Activated naive CD4-positive, alpha-beta T cell treated with anti-CD3 and anti-CD28 coated beads, Interleukin-2, amount 10 ng/mL, durations not matched to agents 7 days and 5 days (primary cell): ENCODE measurements at regions not wholly inside any gene's neighbourhood (a gene's known extent, or its start where the extent isn't known, plus 50 kb on each side); places are given as distances from the start of the nearest gene placed in this dataset.
"Not testable (repeated sequence)": the region's sequence is repeated elsewhere in the genome, so short reads cannot be mapped to it uniquely, and the experiment has no call there.

Experiments used
- CTCF ChIA-PET: fragments of 350-600 bp; sonication (Branson Sonifier 250); formaldehyde crosslinking; loops from one replicate; lab custom pipeline; 2021; ENCODE audit warnings: antibody characterized with exemption; lab: Charles Lee
- DNase-seq: peaks from one replicate; pipeline ENCODE4 v3.0.0-alpha.2; 2020
- H3K27ac Mint-ChIP-seq: one replicate; pipeline ENCODE4 v1.8.0; 2021; ENCODE audit warnings: mild to moderate bottlenecking, moderate library complexity, mixed read lengths
- H3K27me3 Mint-ChIP-seq: one replicate; pipeline ENCODE4 v1.8.0; 2021; ENCODE audit warnings: mild to moderate bottlenecking, mixed read lengths
- H3K36me3 Mint-ChIP-seq: one replicate; pipeline ENCODE4 v1.8.0; 2021; ENCODE audit warnings: mixed read lengths
- H3K4me1 Mint-ChIP-seq: one replicate; pipeline ENCODE4 v1.8.0; 2021; ENCODE audit warnings: mixed read lengths
- H3K4me3 Mint-ChIP-seq: one replicate; pipeline ENCODE4 v1.8.0; 2021; ENCODE audit warnings: mild to moderate bottlenecking, moderate library complexity, mixed read lengths
- H3K9me3 Mint-ChIP-seq: one replicate; pipeline ENCODE4 v1.8.0; 2021; ENCODE audit warnings: mixed read lengths

- CTCF ChIA-PET, result no interaction called here
- Mint-ChIP-seq H3K4me3 (no peak overlapping the region), H3K4me1 (no peaks in the 10 kb centered on the region), H3K27me3 (no peaks in the 10 kb centered on the region), H3K36me3 (no peaks in the 10 kb centered on the region), H3K9me3 (peaks cover 20% of the 10 kb centered on the region), H3K27ac (no peak overlapping the region)
- DNase-seq, result no peak
These were observed 1349.4 kb downstream of the CDH8 start for GRCh38 chr16:60686824-60687223.

GRCh38 chr16:60684002-60684401 is 1352.2 kb downstream of the CDH8 start:
- no peaks in the 10 kb centered on the region for H3K27me3 Mint-ChIP-seq
- no peak for DNase-seq
- CTCF ChIA-PET, result no interaction called here
- H3K27ac Mint-ChIP-seq, result no peak overlapping the region
- H3K4me1 Mint-ChIP-seq, result no peaks in the 10 kb centered on the region
- no peaks in the 10 kb centered on the region for H3K36me3 Mint-ChIP-seq
- peaks cover 21% of the 10 kb centered on the region for H3K9me3 Mint-ChIP-seq
- H3K4me3 Mint-ChIP-seq, result no peak overlapping the region

- no peaks in the 10 kb centered on the region for H3K36me3 Mint-ChIP-seq
- CTCF ChIA-PET, result no interaction called here
- H3K27me3 Mint-ChIP-seq, result no peaks in the 10 kb centered on the region
- no peak overlapping the region for H3K4me3 Mint-ChIP-seq
- H3K4me1 Mint-ChIP-seq, result no peaks in the 10 kb centered on the region
- H3K9me3 Mint-ChIP-seq, result peaks cover 21% of the 10 kb centered on the region
- no peak for DNase-seq
- no peak overlapping the region for H3K27ac Mint-ChIP-seq
These were observed 1354.0 kb downstream of the CDH8 start for GRCh38 chr16:60682219-60682618.

GRCh38 chr16:60681043-60681442 is 1355.2 kb downstream of the CDH8 start:
- DNase-seq, result no peak
- no peaks in the 10 kb centered on the region for H3K36me3 Mint-ChIP-seq
- H3K9me3 Mint-ChIP-seq, result peaks cover 13% of the 10 kb centered on the region
- H3K27ac Mint-ChIP-seq, result no peak overlapping the region
- H3K4me3 Mint-ChIP-seq, result no peak overlapping the region
- no peaks in the 10 kb centered on the region for H3K4me1 Mint-ChIP-seq
- CTCF ChIA-PET, result no interaction called here
- no peaks in the 10 kb centered on the region for H3K27me3 Mint-ChIP-seq

- DNase-seq, result no peak
- H3K4me1 Mint-ChIP-seq, result no peaks in the 10 kb centered on the region
- no peaks in the 10 kb centered on the region for H3K36me3 Mint-ChIP-seq
- H3K27me3 Mint-ChIP-seq, result no peaks in the 10 kb centered on the region
- H3K9me3 Mint-ChIP-seq, result peaks cover 1% of the 10 kb centered on the region
- no peak overlapping the region for H3K27ac Mint-ChIP-seq
- H3K4me3 Mint-ChIP-seq, result no peak overlapping the region
- CTCF ChIA-PET, result no interaction called here
These were observed 1361.2 kb downstream of the CDH8 start for GRCh38 chr16:60675022-60675421.

- CTCF ChIA-PET, result no interaction called here
- Mint-ChIP-seq H3K36me3 (no peaks in the 10 kb centered on the region), H3K4me1 (no peaks in the 10 kb centered on the region), H3K4me3 (no peak overlapping the region), H3K27me3 (no peaks in the 10 kb centered on the region), H3K9me3 (peaks cover 1% of the 10 kb centered on the region), H3K27ac (no peak overlapping the region)
- DNase-seq, result no peak
These were observed 1362.0 kb downstream of the CDH8 start for GRCh38 chr16:60674241-60674640.

- no peak for DNase-seq
- Mint-ChIP-seq H3K36me3 (no peaks in the 10 kb centered on the region), H3K9me3 (peaks cover 7% of the 10 kb centered on the region), H3K27me3 (no peaks in the 10 kb centered on the region), H3K27ac (no peak overlapping the region), H3K4me3 (no peak overlapping the region), H3K4me1 (no peaks in the 10 kb centered on the region)
- CTCF ChIA-PET, result no interaction called here
These were observed 1380.6 kb downstream of the CDH8 start for GRCh38 chr16:60655514-60656153.

- DNase-seq, result no peak
- H3K36me3 Mint-ChIP-seq, result no peaks in the 10 kb centered on the region
- H3K4me1 Mint-ChIP-seq, result no peaks in the 10 kb centered on the region
- no peak overlapping the region for H3K27ac Mint-ChIP-seq
- H3K27me3 Mint-ChIP-seq, result no peaks in the 10 kb centered on the region
- no peak overlapping the region for H3K4me3 Mint-ChIP-seq
- CTCF ChIA-PET, result no interaction called here
- H3K9me3 Mint-ChIP-seq, result peaks cover 6% of the 10 kb centered on the region
These were observed 1384.9 kb downstream of the CDH8 start for GRCh38 chr16:60651346-60651745.

- CTCF ChIA-PET, result no interaction called here
- Mint-ChIP-seq H3K4me3 (no peak overlapping the region), H3K27ac (no peak overlapping the region), H3K36me3 (no peaks in the 10 kb centered on the region), H3K27me3 (no peaks in the 10 kb centered on the region), H3K4me1 (no peaks in the 10 kb centered on the region), H3K9me3 (peaks cover 11% of the 10 kb centered on the region)
- DNase-seq, result no peak
These were observed 1387.9 kb downstream of the CDH8 start for GRCh38 chr16:60648290-60648689.

GRCh38 chr16:60647388-60647787 is 1388.8 kb downstream of the CDH8 start:
- H3K27me3 Mint-ChIP-seq, H3K36me3 Mint-ChIP-seq, CTCF ChIA-PET, DNase-seq, H3K27ac Mint-ChIP-seq, H3K4me1 Mint-ChIP-seq, H3K4me3 Mint-ChIP-seq: not testable (repeated sequence)
- peaks cover 11% of the 10 kb centered on the region for H3K9me3 Mint-ChIP-seq

- H3K4me1 Mint-ChIP-seq, result no peaks in the 10 kb centered on the region
- CTCF ChIA-PET, result no interaction called here
- H3K9me3 Mint-ChIP-seq, result peaks cover 14% of the 10 kb centered on the region
- no peak for DNase-seq
- H3K27me3 Mint-ChIP-seq, result no peaks in the 10 kb centered on the region
- H3K4me3 Mint-ChIP-seq, result no peak overlapping the region
- no peaks in the 10 kb centered on the region for H3K36me3 Mint-ChIP-seq
- no peak overlapping the region for H3K27ac Mint-ChIP-seq
These were observed 1389.6 kb downstream of the CDH8 start for GRCh38 chr16:60646631-60647030.

- DNase-seq, result no peak
- Mint-ChIP-seq H3K9me3 (peaks cover 16% of the 10 kb centered on the region), H3K27ac (no peak overlapping the region), H3K4me1 (no peaks in the 10 kb centered on the region), H3K27me3 (no peaks in the 10 kb centered on the region), H3K36me3 (no peaks in the 10 kb centered on the region), H3K4me3 (no peak overlapping the region)
- CTCF ChIA-PET, result no interaction called here
These were observed 1390.7 kb downstream of the CDH8 start for GRCh38 chr16:60645541-60645940.

GRCh38 chr16:60642956-60643355 is 1393.3 kb downstream of the CDH8 start:
- H3K9me3 Mint-ChIP-seq, result peaks cover 21% of the 10 kb centered on the region
- no peaks in the 10 kb centered on the region for H3K4me1 Mint-ChIP-seq
- no peak overlapping the region for H3K27ac Mint-ChIP-seq
- DNase-seq, result no peak
- H3K36me3 Mint-ChIP-seq, result no peaks in the 10 kb centered on the region
- H3K27me3 Mint-ChIP-seq, result no peaks in the 10 kb centered on the region
- CTCF ChIA-PET, result no interaction called here
- H3K4me3 Mint-ChIP-seq, result no peak overlapping the region

GRCh38 chr16:60641067-60641665 is 1395.1 kb downstream of the CDH8 start:
- no peaks in the 10 kb centered on the region for H3K36me3 Mint-ChIP-seq
- peaks cover 16% of the 10 kb centered on the region for H3K9me3 Mint-ChIP-seq
- DNase-seq, result no peak
- H3K27ac Mint-ChIP-seq, result no peak overlapping the region
- no peaks in the 10 kb centered on the region for H3K4me1 Mint-ChIP-seq
- no peak overlapping the region for H3K4me3 Mint-ChIP-seq
- CTCF ChIA-PET, result no interaction called here
- H3K27me3 Mint-ChIP-seq, result no peaks in the 10 kb centered on the region

GRCh38 chr16:60640038-60640437 is 1396.2 kb downstream of the CDH8 start:
- CTCF ChIA-PET, result no interaction called here

More at GRCh38 chr16:60640038-60640437, 1396.2 kb downstream of the CDH8 start:
- no peak for DNase-seq
- no peak overlapping the region for H3K4me3 Mint-ChIP-seq
- H3K27ac Mint-ChIP-seq, result no peak overlapping the region
- no peaks in the 10 kb centered on the region for H3K27me3 Mint-ChIP-seq
- peaks cover 19% of the 10 kb centered on the region for H3K9me3 Mint-ChIP-seq
- H3K4me1 Mint-ChIP-seq, result no peaks in the 10 kb centered on the region
- no peaks in the 10 kb centered on the region for H3K36me3 Mint-ChIP-seq
